SU-DHL-6 (cell line): ENCODE measurements at regions not wholly inside any gene's neighbourhood (a gene's known extent, or its start where the extent isn't known, plus 50 kb on each side); places are given as distances from the start of the nearest gene placed in this dataset.
"Not testable (repeated sequence)": the region's sequence is repeated elsewhere in the genome, so short reads cannot be mapped to it uniquely, and the experiment has no call there.

ENCODE experiments used
- H2AFZ ChIP-seq: fragments of 200-600 bp; sonication (generic); 2 replicates; pipeline ENCODE4 v1.6.1; 2014; ENCODE audit warnings: low read depth, mild to moderate bottlenecking, moderate library complexity, mixed read lengths, antibody characterized with exemption, low read length; ENCODE audit not compliant: severe bottlenecking
- H3F3A ChIP-seq: fragments of 200-600 bp; shearing (Covaris generic); 2 replicates; pipeline ENCODE4 v1.6.0; 2016; ENCODE audit warnings: antibody characterized with exemption, mild to moderate bottlenecking; ENCODE audit not compliant: insufficient read depth
- H3K27ac ChIP-seq: fragments of 200-600 bp; sonication (generic); 2 replicates; pipeline ENCODE4 v1.5.1; 2016; ENCODE audit warnings: low read depth, mild to moderate bottlenecking, low read length, moderate library complexity, mixed read lengths
- H3K27me3 ChIP-seq: fragments of 200-600 bp; sonication (generic), shearing (Covaris generic); 2 replicates; pipeline ENCODE4 v1.6.0; 2014; ENCODE audit warnings: mild to moderate bottlenecking, low read length
- H3K36me3 ChIP-seq: fragments of 200-600 bp; sonication (generic); 2 replicates; pipeline ENCODE4 v1.6.1; 2014; ENCODE audit warnings: mild to moderate bottlenecking, low read length, mixed read lengths
- H3K4me2 ChIP-seq: fragments of 300-600, 200-600 bp; shearing (Covaris generic), sonication (generic); 2 replicates; pipeline ENCODE4 v1.6.0; 2014; ENCODE audit warnings: low read length, low read depth, mild to moderate bottlenecking; ENCODE audit not compliant: poor library complexity, severe bottlenecking
- H3K4me3 ChIP-seq: fragments of 200-600 bp; sonication (generic); 2 replicates; pipeline ENCODE4 v1.5.1; 2014; ENCODE audit warnings: antibody characterized with exemption, low read length, mild to moderate bottlenecking, mixed read lengths; ENCODE audit not compliant: insufficient read depth, poor library complexity, severe bottlenecking
- H3K79me2 ChIP-seq: fragments of 200-600 bp; sonication (generic); 2 replicates; pipeline ENCODE4 v1.6.1; 2014; ENCODE audit warnings: mild to moderate bottlenecking, low read length, moderate library complexity; ENCODE audit not compliant: insufficient read depth
- H3K9ac ChIP-seq: fragments of 200-600 bp; sonication (generic); 2 replicates; pipeline ENCODE4 v1.7.0; 2014; ENCODE audit warnings: mild to moderate bottlenecking, low read length
- H3K9me2 ChIP-seq: fragments of 200-600 bp; sonication (generic); replicated peaks from 2 replicates; pipeline ENCODE4 v1.6.1; 2014; ENCODE audit warnings: low read length; ENCODE audit not compliant: insufficient read depth
- H3K9me3 ChIP-seq: fragments of 200-600 bp; sonication (generic); 2 replicates; pipeline ENCODE4 v1.6.1; 2014; ENCODE audit warnings: low read length, mixed read lengths; ENCODE audit not compliant: insufficient read depth
- H4K20me1 ChIP-seq: fragments of 200-600 bp; sonication (generic); 2 replicates; pipeline ENCODE4 v1.6.1; 2014; ENCODE audit warnings: low read depth, mild to moderate bottlenecking, antibody characterized with exemption, low read length, moderate library complexity, mixed read lengths
- EZH2phosphoT487 ChIP-seq: fragments of 200-600 bp; sonication (generic), shearing (Covaris generic); conservative IDR thresholded peaks from 2 replicates; pipeline ENCODE4 v1.6.1; 2018; ENCODE audit warnings: mild to moderate bottlenecking, antibody characterized with exemption, low read length, moderate library complexity, mixed read lengths
- TF ChIP-seq, protein P1 (sequence below): fragments of 200-600 bp; sonication (generic); IDR thresholded peaks from one replicate; pipeline ENCODE4 v1.5.1; 2017; ENCODE audit warnings: antibody characterized with exemption, mild to moderate bottlenecking, low read length, moderate library complexity; ENCODE audit not compliant: insufficient read depth, poor library complexity, severe bottlenecking

DNA sequence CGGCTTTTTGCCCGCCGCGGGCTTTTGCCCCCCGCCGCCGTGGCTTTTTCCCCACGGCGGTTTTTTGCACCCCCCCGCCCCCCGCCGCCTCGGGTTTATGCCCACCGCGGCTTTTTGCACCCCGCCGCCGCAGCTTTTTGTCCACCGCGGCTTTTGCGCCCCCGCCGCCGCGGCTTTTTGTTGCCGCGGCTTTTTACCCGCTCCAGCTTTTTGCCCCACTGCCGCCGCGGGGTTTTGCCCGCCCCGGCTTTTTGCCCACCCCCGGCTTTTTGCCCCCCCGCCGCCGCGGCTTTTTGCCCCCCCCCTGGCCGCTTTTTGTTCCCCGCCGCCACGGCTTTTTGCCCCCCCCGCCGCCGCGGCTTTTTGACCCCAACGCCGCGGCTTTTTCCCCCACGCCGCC, 2785.8 kb downstream of the RPIA start:
- not testable (repeated sequence) for H3K27me3 ChIP-seq, H3K27ac ChIP-seq, H2AFZ ChIP-seq, H4K20me1 ChIP-seq, H3K79me2 ChIP-seq, H3K4me3 ChIP-seq, H3F3A ChIP-seq, H3K9me3 ChIP-seq, H3K36me3 ChIP-seq, H3K9me2 ChIP-seq, H3K9ac ChIP-seq
- peak overlapping the region; percentile 62 for H3K4me2 ChIP-seq

DNA sequence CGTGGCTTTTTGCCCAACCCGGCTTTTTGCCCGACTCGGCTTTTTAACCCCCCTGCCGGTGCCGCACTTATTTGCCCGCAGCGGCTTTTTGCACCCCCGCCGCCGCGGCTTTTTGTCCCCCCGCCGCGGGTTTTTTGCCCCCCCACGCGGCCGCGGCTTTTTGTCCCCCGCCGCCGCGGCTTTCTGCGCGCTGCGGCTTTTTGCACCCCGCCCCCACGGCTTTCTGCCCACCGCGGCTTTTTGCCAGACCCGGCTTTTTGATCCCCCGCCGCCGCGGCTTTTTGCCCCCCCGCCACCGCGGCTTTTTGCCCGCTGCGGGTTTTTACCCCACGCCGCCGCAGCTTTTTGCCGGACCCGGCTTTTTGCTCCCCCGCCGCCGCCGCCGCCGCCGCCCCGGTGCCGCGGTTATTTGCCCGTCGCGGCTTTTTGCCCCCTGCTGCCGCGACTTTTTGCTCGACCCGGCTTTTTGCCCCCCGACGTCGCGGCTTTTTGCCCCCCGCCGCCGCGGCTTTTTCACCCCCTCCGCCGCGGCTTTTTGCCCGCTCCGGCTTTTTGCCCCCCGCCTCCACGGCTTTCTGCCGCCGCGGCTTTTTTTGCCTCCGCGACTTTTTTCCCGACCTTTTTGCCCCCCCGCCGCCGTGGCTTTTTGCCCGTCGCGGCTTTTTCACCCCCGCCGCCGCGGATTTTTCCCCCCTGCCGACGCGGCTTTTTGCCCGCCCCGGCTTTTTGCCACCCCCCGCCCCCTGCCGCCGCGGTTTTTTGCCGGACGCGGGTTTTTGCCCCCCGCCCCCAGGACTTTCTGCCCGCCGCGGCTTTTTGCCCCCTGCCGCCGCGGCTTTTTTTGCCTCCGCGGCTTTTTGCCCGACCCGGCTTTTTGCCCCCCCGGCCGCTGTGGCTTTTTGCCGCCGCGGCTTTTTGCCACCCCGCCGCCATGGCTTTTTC, 2786.5 kb downstream of the RPIA start:
- Histone ChIP-seq H3K36me3 (no peaks in the 10 kb centered on the region), H3K4me2 (peak overlapping the region; percentile 62), H3K79me2 (no peaks in the 10 kb centered on the region), H2AFZ (peak overlapping the region; percentile 31), H3K4me3 (peak overlapping the region; percentile 37), H3K27me3 (no peaks in the 10 kb centered on the region), H3K9ac (0 out of 2 replicates have a peak overlapping the region, but pooled peaks have one; percentile 26), H3K9me3 (no peaks in the 10 kb centered on the region), H3K9me2 (no peaks in the 10 kb centered on the region), H4K20me1 (no peaks in the 10 kb centered on the region), H3K27ac (no peak overlapping the region), H3F3A (peaks cover 4% of the 10 kb centered on the region; the same call in 1 of the 2 replicates)
- peak; percentile 100 for TF ChIP-seq EZH2phosphoT487
- TF ChIP-seq, protein P1, sequence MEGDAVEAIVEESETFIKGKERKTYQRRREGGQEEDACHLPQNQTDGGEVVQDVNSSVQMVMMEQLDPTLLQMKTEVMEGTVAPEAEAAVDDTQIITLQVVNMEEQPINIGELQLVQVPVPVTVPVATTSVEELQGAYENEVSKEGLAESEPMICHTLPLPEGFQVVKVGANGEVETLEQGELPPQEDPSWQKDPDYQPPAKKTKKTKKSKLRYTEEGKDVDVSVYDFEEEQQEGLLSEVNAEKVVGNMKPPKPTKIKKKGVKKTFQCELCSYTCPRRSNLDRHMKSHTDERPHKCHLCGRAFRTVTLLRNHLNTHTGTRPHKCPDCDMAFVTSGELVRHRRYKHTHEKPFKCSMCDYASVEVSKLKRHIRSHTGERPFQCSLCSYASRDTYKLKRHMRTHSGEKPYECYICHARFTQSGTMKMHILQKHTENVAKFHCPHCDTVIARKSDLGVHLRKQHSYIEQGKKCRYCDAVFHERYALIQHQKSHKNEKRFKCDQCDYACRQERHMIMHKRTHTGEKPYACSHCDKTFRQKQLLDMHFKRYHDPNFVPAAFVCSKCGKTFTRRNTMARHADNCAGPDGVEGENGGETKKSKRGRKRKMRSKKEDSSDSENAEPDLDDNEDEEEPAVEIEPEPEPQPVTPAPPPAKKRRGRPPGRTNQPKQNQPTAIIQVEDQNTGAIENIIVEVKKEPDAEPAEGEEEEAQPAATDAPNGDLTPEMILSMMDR: no peak

DNA sequence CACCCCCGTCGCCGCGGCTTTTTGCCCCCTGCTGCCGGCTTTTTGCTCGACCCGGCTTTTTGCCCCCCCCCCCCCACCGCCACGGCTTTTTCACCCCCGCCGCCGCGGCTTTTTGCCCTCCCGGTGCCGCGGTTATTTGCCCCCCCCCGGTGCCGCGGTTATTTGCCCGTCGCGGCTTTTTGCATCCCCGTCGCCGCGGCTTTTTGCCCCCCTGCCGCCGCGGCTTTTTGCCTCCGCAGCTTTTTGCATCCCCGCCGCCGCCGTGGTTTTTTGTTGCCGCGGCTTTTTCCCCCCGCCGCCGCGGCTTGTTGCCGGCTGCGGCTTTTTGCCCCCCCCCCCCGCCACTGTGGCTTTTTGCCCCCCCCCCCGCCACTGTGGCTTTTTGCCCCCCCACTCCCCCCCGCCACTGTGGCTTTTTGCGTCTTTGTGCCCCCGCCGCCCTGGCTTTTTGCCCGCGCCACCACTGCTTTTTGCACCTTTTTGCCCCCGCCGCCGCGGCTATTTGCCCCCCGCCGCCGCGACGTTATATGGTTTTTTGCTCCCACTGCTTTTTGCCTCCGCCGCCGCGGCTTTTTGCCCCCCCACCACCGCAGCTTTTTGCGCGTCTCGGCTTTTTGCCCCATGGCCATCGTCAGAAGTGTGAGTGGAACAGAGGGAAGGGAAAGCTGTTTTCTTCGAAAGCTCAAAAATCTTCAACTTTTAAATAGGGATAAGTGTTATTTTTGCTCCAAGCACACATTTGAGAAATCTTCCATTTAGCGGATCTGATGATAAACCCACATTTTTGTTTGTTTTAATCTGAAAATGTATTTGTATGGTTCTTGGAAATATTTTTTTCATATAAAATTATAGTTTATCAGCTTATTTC, 2787.6 kb downstream of the RPIA start:
- not testable (repeated sequence) for H3K9me2 ChIP-seq, H2AFZ ChIP-seq, H3K36me3 ChIP-seq, H3K27me3 ChIP-seq, H3K9me3 ChIP-seq, H3K27ac ChIP-seq, H4K20me1 ChIP-seq, H3K79me2 ChIP-seq, H3F3A ChIP-seq
- Histone ChIP-seq H3K4me2 (peak overlapping the region; percentile 87), H3K9ac (0 out of 2 replicates have a peak overlapping the region, but pooled peaks have one; percentile 26), H3K4me3 (peak overlapping the region; percentile 59)

DNA sequence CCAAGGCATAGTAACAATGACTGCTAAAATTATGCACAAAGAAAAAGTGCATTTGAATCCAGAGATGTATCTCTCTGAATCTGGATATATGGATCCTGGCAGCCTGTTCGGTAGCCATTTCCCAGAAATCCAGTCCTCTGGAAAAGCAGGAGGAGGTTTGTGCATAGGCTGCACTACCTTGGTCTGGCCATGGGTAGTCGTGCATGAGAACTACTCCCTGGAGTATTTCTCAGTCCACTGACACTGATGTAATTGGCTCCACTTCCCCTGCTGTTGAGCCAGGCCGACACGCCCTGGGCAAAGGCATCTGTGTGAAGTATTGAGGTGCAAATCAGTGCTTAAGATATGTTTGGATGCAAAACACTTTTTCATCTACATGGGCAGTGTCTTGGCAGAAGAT, 2793.8 kb downstream of the RPIA start:
- H3K27ac ChIP-seq, H3K4me3 ChIP-seq, H3K9ac ChIP-seq: not testable (repeated sequence)

DNA sequence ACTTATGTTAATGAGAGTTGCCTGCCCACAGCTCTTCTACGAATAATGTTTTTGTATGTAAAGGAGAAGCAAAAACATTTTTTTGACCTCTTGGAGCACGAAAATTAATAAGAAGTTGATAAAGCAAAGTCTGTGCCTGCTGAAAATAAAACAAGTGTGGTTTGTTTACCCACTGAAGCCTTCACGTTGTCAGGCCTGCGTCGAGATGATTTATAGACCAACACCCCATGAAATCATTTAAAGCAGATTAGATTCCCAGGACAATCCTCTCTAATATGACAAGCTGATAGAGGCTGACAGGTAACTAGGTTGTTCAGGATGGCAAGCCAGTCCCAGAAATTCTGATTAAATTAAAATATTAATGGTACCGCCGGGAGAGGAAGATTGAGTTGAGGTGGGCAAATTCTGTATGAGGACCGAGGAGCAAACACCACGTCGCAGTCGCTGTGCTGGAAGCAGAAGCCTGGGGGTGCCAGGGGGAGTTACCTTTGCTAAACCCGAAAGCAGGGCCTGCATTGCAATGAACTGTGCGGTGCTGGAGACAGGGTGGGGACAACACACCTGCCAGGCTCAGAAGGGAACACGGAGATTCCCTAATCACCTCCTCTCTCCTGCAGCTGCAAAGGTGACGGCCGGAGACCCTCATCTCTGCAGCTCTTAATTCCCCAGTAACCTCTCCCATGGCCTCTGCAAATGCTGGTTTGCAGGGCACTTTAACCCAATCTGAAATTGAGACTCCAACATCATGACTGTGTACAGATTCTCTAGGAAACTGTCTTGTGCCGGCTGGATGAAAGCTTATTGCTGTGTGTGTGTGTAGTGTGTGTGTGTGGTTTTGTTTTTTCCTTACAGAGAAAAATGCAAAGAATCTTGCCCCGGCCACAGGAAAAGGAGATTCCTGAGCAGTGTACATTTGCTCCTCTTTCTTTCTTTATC, 2805.9 kb downstream of the RPIA start:
- H3K4me2 ChIP-seq, H2AFZ ChIP-seq, H3K79me2 ChIP-seq, H3K4me3 ChIP-seq, H3K9me2 ChIP-seq, H3K27me3 ChIP-seq, H3K36me3 ChIP-seq, H4K20me1 ChIP-seq, H3K9me3 ChIP-seq, H3K27ac ChIP-seq, H3F3A ChIP-seq, H3K9ac ChIP-seq: not testable (repeated sequence)

More for the DNA sequence above, 2793.8 kb downstream of the RPIA start:
- not testable (repeated sequence) for H4K20me1 ChIP-seq, H3K27me3 ChIP-seq, H3F3A ChIP-seq, H2AFZ ChIP-seq, H3K79me2 ChIP-seq, H3K4me2 ChIP-seq, H3K9me3 ChIP-seq, H3K9me2 ChIP-seq, H3K36me3 ChIP-seq

DNA sequence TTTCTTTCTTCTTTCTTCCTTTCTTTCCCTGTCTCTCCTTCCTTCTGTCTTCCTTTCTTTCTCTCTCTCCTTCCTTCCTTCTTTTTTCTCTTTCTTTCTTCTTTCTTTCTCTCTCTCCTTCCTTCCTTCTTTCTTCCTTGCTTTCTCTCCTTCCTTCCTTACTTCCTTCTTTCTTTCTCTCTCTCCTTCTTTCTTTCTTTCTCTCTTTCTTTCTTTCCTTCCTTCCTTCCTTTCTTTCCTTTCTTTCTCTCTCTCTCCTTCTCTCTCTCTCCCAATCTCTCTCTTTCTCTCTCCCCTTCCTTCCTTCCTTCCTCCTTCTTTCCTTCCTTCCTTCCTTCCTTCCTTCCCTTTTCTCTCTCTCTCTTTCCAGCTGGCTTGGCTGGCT, 2806.6 kb downstream of the RPIA start:
- not testable (repeated sequence) for H3K79me2 ChIP-seq, H4K20me1 ChIP-seq, H2AFZ ChIP-seq, H3K4me2 ChIP-seq, H3K9ac ChIP-seq, H3K9me2 ChIP-seq, H3K36me3 ChIP-seq, H3K27me3 ChIP-seq, H3F3A ChIP-seq, H3K27ac ChIP-seq, H3K9me3 ChIP-seq, H3K4me3 ChIP-seq
